ENCODE measurements at regions not wholly inside any gene's neighbourhood (a gene's known extent, or its start where the extent isn't known, plus 50 kb on each side); places are given as distances from the start of the nearest gene placed in this dataset.
"Not testable (repeated sequence)": the region's sequence is repeated elsewhere in the genome, so short reads cannot be mapped to it uniquely, and the experiment has no call there.

- no peak for DNase-seq
Observed at GRCh38 chr14:47978871-47979270, 303.5 kb upstream of the MDGA2 start.

GRCh38 chr14:47976139-47976538 lies 300.7 kb upstream of the MDGA2 start:
- no peak for DNase-seq

- no peak for DNase-seq
Observed at GRCh38 chr14:47966076-47966810, 290.8 kb upstream of the MDGA2 start.

GRCh38 chr14:47961634-47962033 lies 286.2 kb upstream of the MDGA2 start:
- no peak for DNase-seq

GRCh38 chr14:47959740-47960139 lies 284.3 kb upstream of the MDGA2 start:
- no peak for DNase-seq

- DNase-seq = no peak
Observed at GRCh38 chr14:47949006-47949405, 273.6 kb upstream of the MDGA2 start.

GRCh38 chr14:47935332-47935731 lies 259.9 kb upstream of the MDGA2 start:
- no peak for DNase-seq

GRCh38 chr14:47929334-47929733 lies 253.9 kb upstream of the MDGA2 start:
- DNase-seq = no peak

GRCh38 chr14:47921133-47921532 lies 245.7 kb upstream of the MDGA2 start:
- DNase-seq = no peak

- DNase-seq = no peak
Observed at GRCh38 chr14:47919997-47920396, 244.6 kb upstream of the MDGA2 start.

- DNase-seq = no peak
Observed at GRCh38 chr14:47919334-47919846, 244.0 kb upstream of the MDGA2 start.

- DNase-seq = no peak
Observed at GRCh38 chr14:47917344-47917954, 242.0 kb upstream of the MDGA2 start.

- DNase-seq = not testable (repeated sequence)
Observed at GRCh38 chr14:47901141-47901540, 225.7 kb upstream of the MDGA2 start.

GRCh38 chr14:47899685-47900084 lies 224.3 kb upstream of the MDGA2 start:
- no peak for DNase-seq

- DNase-seq = no peak
Observed at GRCh38 chr14:47874350-47874749, 198.9 kb upstream of the MDGA2 start.

- no peak for DNase-seq
Observed at GRCh38 chr14:47872588-47872987, 197.2 kb upstream of the MDGA2 start.

GRCh38 chr14:47863441-47863840 lies 188.0 kb upstream of the MDGA2 start:
- DNase-seq = no peak

- no peak for DNase-seq
Observed at GRCh38 chr14:47857646-47858045, 182.2 kb upstream of the MDGA2 start.

- no peak for DNase-seq
Observed at GRCh38 chr14:47852278-47852677, 176.9 kb upstream of the MDGA2 start.

GRCh38 chr14:47846008-47846407 lies 170.6 kb upstream of the MDGA2 start:
- DNase-seq = no peak

- DNase-seq = no peak
Observed at GRCh38 chr14:47843236-47843635, 167.8 kb upstream of the MDGA2 start.

- DNase-seq = no peak
Observed at GRCh38 chr14:47833011-47833410, 157.6 kb upstream of the MDGA2 start.

- no peak for DNase-seq
Observed at GRCh38 chr14:47826809-47827208, 151.4 kb upstream of the MDGA2 start.

- DNase-seq = no peak
Observed at GRCh38 chr14:47822326-47822725, 146.9 kb upstream of the MDGA2 start.
